ENCODE measurements at regions not wholly inside any gene's neighbourhood (a gene's known extent, or its start where the extent isn't known, plus 50 kb on each side); places are given as distances from the start of the nearest gene placed in this dataset.

DNA sequence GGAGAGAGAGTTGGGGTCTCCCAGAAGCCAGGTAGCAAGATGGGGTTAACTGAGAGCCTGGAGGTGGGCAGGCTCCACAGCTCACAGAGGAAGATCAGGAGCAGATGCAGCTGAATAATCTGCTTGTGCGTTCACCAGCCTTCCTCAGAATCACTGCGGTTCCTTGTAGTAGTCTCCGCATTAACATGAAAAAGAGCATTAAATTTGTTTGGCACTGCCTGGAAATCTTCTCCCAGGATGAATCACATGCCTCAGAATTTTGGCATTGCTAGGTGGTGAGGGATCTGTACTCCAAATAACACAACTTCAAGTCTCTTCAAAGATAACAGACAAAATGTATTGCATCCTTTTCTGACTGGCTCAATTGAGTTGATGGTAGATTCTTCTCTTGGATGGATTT is 700.6 kb upstream of the ARRDC4 start:
- no peak for DNase-seq (ENCODE audit: low read depth, low spot score)

DNA sequence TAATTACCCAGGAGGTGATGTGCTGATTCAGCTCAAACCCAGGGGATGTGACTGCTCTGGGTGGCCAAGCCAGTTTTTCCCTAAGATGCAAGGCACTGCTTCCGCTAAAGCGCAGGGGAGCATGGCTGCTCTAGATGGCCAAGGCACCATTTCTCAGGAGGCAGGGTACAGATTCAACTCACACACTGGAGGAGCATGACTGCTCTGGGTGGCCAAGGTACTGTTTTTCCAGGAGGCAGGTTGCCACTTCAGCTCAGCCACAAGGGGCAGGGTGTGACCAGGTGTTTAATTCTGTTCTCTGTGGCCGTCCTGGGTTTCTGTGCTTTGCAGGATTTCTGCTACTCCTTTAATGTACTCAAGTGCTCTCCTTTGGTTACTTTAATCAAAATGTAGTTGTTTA is 659.3 kb upstream of the ARRDC4 start:
- DNase-seq (ENCODE audit: low read depth, low spot score): no peak

DNA sequence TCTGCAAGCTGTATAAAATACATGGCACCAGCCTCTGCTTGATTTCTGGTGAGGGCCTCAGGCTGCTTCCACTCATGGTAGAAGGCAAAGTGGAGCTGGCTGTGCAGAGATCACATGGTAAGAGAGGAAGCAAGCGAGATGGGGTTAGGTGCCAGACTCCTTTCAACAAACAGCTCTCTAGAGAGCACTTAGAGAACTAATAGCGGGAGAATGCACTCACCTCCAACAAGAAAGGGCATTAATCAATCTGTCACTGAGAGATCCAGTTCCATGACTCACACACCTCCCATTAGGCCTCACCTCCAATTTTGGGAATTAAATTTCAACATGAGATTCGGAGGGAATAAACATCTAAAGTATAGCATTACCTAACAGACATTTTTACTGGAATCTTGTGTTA is 644.1 kb upstream of the ARRDC4 start:
- DNase-seq (ENCODE audit: low read depth, low spot score): no peak

DNA sequence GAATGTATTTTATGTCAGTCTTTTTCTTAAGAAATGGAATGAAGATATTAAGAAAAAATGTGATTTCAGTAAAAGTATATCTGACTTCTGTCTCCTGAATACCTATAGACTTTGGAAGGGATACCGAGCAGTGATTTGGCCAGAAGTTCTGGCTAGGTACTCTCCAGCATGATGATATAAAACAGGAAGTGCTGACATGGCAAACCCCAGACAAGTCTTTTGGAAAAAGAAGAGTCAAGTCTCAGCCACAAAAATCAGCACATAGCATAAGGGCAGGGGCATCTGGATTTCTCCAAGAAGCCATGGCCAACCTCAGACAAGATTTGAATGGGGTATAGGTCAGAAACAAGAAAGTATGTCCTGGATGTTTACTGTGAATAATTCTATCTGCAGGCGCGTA is 643.3 kb upstream of the ARRDC4 start:
- DNase-seq (ENCODE audit: low read depth, low spot score): no peak

DNA sequence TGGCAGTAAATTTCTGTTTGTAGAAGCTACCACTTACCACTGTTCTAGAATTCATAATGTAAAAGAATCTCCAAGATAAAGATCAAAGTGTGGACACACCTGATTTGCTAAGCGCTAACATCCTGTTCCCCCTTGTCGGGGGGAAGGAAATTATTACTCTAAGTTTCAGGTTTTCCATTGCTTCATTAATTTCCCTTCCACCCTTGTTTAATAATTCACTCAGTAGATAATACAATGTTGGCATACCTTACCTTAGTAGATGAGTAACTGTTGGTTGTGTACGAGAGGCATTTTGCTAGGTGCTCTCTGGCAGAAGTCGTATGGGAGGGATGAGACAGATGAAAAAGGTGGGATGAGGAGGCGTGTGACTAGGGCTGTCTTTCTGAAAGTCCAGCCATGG is 641.2 kb upstream of the ARRDC4 start:
- no peak for DNase-seq (ENCODE audit: low read depth, low spot score)

DNA sequence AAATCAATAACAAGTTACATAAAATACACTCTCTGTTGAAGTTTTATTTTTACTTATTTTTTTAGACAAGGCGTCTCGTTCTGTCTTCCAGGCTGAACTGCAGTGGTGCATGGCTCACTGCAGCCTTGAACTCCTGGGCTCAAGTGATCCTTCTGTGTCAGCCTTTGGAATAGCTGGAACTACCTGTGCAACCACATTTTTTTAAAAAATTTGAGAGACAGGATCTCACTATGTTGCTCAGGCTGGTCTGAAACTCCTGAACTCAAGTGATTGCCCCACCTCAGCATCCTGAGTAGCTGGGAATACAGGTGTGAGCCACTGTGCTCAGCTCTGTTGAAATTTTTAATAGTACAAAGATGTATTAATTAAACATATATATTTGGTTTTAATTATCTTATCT is 614.3 kb upstream of the ARRDC4 start:
- no peak for DNase-seq (ENCODE audit: low read depth, low spot score)

DNA sequence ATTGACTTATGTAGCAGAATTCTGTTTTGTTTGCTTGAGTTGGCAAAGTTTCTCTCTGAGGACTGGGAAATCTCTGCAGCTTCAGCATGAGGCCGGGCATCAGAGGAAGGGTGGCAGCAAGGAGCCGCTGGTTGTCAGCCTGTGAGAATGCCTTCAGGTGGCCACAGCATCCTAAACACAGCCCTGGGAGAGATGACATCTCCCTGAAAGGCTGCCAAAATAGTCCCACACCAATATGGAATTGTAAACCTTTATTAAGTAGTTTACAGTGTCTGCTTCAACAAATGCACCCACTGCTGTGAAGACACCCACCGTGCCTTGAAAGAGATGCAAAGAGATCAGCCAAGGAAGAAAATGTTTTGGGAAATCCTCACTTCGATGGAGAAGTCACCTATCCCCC is 609.7 kb upstream of the ARRDC4 start:
- no peak for DNase-seq (ENCODE audit: low read depth, low spot score)

DNA sequence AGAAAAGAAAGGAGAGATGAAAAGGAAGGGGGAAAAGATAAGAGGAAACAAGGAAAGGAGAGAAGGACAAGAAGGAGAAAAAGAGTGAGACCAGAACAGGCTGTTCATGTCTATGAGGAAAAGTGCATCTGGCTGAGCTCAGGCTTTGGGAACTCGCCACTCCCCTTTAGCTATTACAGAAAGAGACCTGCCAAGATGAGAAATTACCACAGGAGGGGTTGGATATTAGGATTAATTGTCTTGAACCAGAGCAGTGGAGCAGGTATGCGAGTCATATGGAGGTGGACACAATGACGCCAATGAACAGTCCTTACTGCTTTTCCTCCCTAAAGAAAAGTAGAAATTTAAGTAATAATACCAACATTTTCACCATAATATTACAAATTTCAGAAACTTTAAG is 577.0 kb upstream of the ARRDC4 start:
- no peak for DNase-seq (ENCODE audit: low read depth, low spot score)

DNA sequence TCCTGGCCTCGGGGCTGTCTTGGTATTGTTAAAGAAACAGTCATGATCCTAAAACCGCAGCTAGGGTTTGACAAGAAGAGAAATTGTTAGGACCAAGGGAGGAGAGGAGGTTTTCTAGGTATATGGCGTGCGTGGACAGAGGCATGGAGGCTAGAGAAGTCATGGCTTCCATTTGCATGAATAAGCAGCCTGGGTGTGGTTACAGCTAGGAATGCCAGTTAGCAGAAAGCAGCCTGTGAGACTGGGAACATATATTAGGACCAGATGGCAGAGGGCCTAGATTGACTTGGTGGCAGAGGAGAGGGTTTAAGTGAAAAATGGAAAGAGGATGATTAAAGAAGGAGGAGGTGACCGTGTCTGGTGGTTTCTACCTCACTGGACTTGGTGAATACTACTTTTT is 573.6 kb upstream of the ARRDC4 start:
- DNase-seq (ENCODE audit: low read depth, low spot score): no peak

DNA sequence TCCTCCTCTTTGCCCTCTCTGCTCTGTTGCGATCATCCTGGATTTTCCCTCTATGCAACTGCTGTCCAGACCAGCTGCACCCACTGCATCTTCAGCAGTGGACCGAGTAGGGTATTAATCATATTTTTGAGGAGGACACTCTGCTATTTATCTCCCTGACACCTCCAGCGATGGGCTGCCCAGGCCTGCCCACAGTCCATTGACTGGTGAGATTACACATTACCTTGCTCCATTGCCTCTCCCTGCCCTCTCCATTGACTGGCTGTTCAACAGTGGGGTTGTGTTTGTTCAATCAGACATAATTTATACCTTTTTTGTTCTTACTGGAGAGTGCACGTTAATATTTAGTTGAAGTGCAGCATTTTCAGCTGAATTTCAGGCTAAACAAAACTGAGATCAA is 559.3 kb upstream of the ARRDC4 start:
- DNase-seq (ENCODE audit: low read depth, low spot score): no peak

DNA sequence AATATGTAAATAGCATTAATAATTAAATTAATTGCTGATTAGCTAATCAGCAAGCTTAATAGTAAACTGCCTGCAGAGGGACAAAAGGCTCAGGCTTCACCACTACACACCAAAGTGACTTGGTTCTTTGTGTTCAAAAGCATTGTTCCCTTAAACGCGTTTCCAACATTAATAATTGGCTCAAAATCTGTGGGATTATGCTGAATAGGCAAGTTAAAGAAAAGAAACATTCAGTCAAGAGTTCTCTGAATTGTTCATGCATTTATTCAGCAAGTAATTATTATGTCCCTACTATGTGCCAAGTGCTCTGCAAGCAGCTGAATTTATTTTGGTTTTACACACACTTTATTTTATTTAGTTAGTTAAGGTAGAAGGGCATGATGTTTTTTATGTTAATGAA is 558.5 kb upstream of the ARRDC4 start:
- no peak for DNase-seq (ENCODE audit: low read depth, low spot score)

DNA sequence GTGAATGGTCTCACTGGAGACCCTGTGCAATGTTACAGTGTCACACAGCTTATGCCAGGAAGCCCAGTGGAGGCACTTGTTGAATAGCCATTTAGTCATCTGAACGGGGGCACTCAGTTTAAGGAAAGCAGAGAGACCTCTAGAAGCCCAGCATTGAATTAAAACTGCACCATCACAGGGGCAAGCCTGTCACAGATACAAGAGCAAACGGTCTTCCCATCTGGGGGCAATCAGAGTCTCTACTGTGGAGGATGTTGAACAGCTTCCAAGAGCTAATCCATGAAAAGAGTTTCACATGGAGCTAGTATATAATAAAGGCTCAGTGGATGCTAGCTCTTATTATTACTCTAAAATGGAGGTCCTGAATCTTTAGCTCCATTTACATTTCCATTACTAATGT is 553.7 kb upstream of the ARRDC4 start:
- DNase-seq (ENCODE audit: low read depth, low spot score): no peak

DNA sequence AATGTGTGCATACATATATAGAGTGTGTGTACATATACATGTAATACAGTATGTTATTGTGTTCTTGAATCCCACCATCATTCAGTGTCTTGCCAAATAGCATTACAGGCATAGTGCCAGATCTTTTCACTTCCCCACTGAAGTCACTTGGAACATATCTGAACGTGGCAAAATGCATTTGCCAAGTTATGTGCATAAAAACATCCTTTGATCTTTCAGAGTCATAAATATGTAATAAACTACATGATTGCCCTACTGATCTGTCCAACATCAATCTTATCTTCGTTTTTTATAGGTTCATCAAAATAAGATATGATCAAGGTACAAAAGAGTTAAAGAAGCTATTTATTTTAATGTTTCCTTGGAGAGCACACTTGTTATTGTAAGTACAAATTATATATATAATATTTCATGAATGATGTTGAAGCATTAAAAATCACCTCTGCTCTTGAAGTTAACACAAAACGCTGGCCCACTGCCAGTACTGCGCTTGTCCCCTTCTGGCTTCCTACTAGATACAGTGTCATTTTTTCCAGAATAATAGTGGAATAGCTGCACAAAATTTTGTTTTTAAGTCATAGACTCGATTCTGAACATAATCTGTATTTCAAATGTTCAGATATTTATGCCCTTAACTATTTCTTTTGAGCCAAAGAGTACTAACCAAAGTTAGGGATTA is 549.5 kb upstream of the ARRDC4 start:
- DNase-seq (ENCODE audit: low read depth, low spot score): no peak

DNA sequence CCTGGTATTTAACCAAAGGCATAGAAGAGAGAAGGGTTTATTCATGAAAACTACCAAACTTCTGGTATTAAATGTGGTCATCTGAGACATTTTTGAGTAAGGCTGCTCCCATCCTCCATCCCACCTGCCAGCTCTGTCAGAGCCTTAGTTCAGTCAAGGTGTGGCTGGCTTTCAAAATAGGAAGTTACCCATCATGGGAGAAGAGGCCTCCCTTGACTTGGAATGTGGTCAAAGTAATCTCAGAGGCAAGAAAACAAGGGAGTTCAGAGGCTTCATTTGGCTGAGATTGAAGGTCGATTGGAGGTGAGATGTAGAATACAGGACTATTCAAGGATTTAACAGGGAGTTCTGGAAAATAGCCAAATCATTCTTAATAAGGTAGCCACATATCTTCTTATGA is 540.4 kb upstream of the ARRDC4 start:
- DNase-seq (ENCODE audit: low read depth, low spot score): no peak

DNA sequence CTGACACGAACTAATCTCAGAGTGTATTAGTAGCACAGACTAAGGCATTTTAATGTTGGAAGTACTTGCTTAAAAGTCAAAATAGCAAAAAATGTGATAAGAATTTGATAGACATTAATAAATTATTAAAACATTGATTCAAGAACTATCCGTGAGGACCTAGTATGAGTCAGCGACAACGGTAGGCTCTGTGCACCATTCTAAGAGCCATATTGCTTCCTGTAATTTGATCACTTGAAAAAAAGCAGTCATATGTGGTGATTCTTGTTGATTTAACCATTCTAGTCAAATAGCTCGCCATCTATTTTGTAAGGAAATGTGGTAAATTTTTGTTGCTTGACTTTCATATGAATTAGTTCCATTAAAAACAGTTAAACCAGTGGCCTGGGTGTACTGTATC is 534.9 kb upstream of the ARRDC4 start:
- no peak for DNase-seq (ENCODE audit: low read depth, low spot score)

DNA sequence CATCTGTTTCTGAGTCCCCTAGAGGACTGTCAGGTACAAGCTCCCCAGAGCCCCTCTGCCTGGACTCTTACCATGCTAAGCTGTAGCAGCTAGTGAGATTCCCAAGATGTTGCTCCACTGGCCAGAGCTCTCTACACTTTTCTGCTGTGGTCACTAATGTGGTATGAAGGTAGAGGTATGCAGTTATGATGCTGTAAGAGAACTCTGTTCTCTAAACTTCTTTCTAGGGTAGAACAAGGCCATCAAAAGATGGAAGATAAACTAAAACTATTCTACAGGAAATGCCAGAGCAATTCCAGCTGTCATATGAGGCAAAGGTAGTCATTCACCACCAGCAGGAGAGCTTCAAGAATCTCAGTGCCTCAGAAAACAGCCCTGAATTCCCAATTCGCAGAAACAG is 517.4 kb upstream of the ARRDC4 start:
- DNase-seq (ENCODE audit: low read depth, low spot score): no peak

DNA sequence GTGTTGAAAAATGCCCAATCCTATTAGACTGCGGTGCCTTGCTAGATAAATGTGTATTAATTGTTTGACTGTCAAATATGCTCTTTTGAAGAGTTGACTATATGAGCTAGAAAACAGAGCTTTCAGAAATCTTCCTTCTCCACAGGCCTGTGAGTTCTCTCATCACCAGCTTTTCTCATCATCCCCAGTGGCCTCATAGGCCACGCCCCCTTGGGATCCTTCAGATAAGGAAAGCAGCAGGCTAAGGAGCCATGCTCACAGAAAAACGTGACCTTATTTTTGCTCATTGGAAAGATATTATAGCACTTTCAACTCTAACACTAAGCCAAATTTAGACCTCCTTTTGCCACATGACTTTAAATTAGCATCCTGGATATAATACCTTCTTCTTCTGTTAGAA is 514.4 kb upstream of the ARRDC4 start:
- no peak for DNase-seq (ENCODE audit: low read depth, low spot score)

DNA sequence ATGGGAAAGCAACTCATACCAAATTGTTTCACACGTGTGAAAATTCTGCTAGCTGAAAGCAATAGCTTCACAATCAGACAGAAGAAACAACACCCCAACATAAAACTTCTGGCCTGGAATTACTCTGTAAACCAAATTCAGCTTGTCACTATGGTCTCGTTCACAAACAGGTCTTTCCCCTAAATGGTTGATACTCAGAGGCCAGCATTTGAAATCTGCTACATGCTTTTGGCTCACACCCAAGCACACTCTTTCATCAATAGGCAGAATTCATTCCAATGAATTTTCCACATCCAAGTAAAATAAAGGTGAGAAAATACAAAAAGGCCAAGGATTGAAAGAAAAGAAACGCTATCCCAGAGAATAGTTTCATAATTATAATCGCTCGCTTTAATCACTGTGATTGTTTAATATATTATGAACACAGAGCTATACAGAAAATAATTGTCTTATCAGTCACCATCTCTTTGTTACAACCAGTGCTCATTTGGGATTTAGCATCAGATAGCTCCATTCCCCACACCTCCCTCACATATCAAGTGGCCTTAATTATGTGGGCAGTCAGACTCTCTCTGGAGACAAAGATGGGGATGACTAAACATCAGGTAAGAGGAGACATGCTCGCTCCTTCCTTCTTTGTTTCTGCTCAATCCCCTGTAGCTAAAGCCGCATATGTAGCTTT is 503.8 kb upstream of the ARRDC4 start:
- DNase-seq (ENCODE audit: low read depth, low spot score): no peak

DNA sequence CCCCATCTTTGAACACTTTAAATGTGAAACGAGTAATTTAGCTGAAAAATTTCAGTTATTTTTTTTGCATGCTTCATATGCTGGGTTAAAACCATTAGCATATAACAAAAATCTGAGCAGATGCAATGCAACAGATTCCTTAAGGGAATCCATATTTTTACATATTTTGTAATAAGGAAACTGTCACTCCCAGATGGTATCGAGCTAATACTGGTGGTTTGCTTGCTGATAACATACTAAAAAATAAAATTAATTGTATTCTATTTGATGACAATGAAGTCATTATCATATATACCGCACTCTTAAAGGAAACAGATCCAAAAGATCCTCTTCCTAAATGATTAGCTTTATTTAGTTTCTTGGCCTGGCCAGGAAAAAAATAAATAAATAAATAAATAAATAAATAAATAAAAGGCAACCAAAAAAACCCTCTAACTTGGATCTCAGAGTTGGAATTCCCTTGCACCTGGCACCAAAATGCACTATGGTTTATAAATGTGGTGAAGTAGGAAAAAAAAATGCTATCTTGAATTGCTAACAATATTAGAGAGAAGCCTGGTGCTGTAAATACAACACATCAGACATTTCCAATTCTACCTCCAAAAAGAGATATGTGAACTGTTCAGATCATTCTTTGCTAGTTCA is 503.2 kb upstream of the ARRDC4 start:
- no peak for DNase-seq (ENCODE audit: low read depth, low spot score)

DNA sequence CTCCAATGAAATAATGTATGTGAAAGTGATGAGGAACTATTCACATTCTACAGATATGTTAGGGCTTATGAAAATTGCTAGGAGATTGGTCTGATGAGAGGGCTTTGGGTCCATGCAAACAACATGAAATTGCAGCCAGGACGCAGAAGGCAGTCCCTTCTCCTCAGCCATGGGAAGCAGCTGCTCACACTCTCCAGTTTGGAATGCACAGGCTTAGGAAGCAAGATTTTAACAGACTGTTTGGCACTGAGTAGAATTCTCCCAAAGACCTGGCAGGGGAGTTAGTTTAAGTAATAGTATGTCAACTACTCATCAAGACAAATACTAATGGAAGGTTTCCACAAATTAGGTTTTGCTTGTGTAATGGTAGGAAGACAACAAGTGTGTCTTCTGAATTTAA is 500.7 kb upstream of the ARRDC4 start:
- no peak for DNase-seq (ENCODE audit: low read depth, low spot score)

DNA sequence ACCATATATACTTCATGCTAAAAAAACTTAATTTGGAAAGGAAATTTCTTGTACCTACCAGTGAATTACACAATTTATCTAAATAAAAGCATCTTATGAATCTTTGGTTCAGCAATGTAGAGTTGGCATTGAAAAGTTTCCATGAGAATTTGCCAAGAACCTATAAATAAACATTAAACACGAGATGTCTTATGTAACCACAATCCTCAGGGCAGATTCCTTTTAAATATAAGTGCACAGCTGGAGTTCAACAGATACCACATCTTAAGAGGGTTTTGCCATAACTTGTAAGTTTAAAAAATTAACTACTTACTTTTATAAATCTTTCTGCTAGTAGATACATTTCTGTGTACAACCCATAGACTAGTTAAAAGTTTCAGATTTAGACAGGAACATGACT is 499.3 kb upstream of the ARRDC4 start:
- DNase-seq (ENCODE audit: low read depth, low spot score): no peak

DNA sequence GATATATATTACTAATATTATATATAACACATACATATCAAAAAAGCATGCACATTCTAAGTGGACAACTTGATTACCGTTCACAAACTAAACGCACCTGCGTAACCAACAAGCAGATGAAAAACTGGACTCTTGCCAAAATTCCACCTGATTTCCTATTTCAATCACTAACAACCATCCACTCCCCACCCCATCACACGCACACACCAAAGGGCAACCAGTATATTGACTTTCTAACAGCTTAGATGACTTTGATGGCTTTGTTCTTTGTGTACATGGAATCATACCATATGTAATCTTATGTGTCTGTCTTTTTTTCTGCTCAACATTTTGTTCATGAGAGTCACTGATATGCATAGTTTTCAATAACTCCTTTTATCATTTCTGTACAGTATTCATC is 496.8 kb upstream of the ARRDC4 start:
- no peak for DNase-seq (ENCODE audit: low read depth, low spot score)

DNA sequence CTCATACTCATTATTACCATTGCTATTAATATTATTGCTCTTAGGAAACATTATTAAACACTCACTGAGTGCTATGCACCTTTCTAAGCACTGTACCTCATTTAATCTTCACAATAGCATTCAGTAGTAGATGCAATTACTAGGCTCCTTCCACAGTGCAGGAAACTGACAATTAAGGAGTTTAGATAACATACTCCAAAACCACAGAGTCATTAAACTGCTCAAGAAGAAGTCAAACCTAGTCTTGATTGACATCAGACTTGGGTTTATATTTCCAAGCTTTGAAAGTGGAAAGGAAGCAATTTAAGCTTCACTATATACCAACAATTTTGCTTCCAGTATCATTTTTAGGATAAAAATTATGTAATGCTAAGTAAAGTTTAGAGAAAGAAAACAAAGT is 490.1 kb upstream of the ARRDC4 start:
- DNase-seq (ENCODE audit: low read depth, low spot score): no peak
